IMR-90 (cell line): ENCODE measurements at regions not wholly inside any gene's neighbourhood (a gene's known extent, or its start where the extent isn't known, plus 50 kb on each side); places are given as distances from the start of the nearest gene placed in this dataset.

Experiments
- ATAC-seq: fragments of 200-7000 bp; cut with Tn5 transposase; 2 replicates; pipeline ENCODE4 v1.9.1; 2020; ENCODE audit warnings: low read depth, mild to moderate bottlenecking, moderate library complexity
- BruUV-seq: library from RNA; stranded (reverse); fragments of 400-500 nt; replicated peaks from 2 replicates; lab custom pipeline; 2021; lab: Mats Ljungman, UMichigan
- CTCF ChIA-PET: fragments of 300-600 bp; formaldehyde crosslinking; extraction: SDS; loops from one replicate; lab custom pipeline; 2021; ENCODE audit warnings: antibody characterized with exemption; lab: Yijun Ruan, JAX
- POLR2A ChIA-PET: fragments of 300-600 bp; sonication (Branson Sonifier 250); formaldehyde crosslinking; loops from one replicate; lab custom pipeline; 2022; ENCODE audit warnings: antibody characterized with exemption; ENCODE audit not compliant: unreplicated experiment; lab: Charles Lee
- DNase-seq: peaks from one replicate; pipeline ENCODE4 v3.0.0; 2013
- H2AFZ ChIP-seq: replicated peaks from 2 replicates; pipeline ENCODE3; 2013; ENCODE audit warnings: low read length, mild to moderate bottlenecking; ENCODE audit not compliant: poor library complexity
- H2AK5ac ChIP-seq: 2 replicates; pipeline ENCODE4 v1.6.1; 2013; ENCODE audit warnings: low read depth, low read length, inconsistent platforms
- H2AK9ac ChIP-seq: replicated peaks from 2 replicates; pipeline ENCODE3; 2013; ENCODE audit warnings: mild to moderate bottlenecking, low read depth, low read length, moderate library complexity; ENCODE audit not compliant: poor library complexity
- H2BK120ac ChIP-seq: 2 replicates; pipeline ENCODE4 v1.6.1; 2013; ENCODE audit warnings: low read depth, low read length, inconsistent platforms
- H2BK15ac ChIP-seq: 3 replicates; pipeline ENCODE4 v1.6.1; 2013; ENCODE audit warnings: low read depth, low read length, inconsistent platforms
- H2BK20ac ChIP-seq: 2 replicates; pipeline ENCODE4 v1.6.1; 2013; ENCODE audit warnings: low read depth, mild to moderate bottlenecking, inconsistent platforms, low read length, moderate library complexity
- H2BK5ac ChIP-seq: 2 replicates; pipeline ENCODE4 v1.6.1; 2013; ENCODE audit warnings: mild to moderate bottlenecking, low read depth, low read length, inconsistent platforms; ENCODE audit not compliant: poor library complexity, severe bottlenecking
- H3K14ac ChIP-seq: replicated peaks from 2 replicates; pipeline ENCODE4 v1.6.1; 2013; ENCODE audit warnings: low read depth, low read length, inconsistent platforms
- H3K18ac ChIP-seq: 2 replicates; pipeline ENCODE4 v1.6.1; 2013; ENCODE audit warnings: low read depth, low read length, control low read depth
- H3K23ac ChIP-seq: 2 replicates; pipeline ENCODE4 v1.6.1; 2013; ENCODE audit warnings: low read depth, low read length, inconsistent platforms
- H3K27ac ChIP-seq: 2 replicates; pipeline ENCODE4 v1.5.1; 2013; ENCODE audit warnings: mild to moderate bottlenecking, control low read depth, low read length; ENCODE audit not compliant: insufficient read depth
- H3K27me3 ChIP-seq: 2 replicates; pipeline ENCODE4 v1.6.1; 2013; ENCODE audit warnings: low read length; ENCODE audit not compliant: control insufficient read depth, insufficient read depth
- H3K36me3 ChIP-seq: 2 replicates; pipeline ENCODE4 v1.6.1; 2013; ENCODE audit warnings: low read length, mixed read lengths; ENCODE audit not compliant: control insufficient read depth, insufficient read depth
- H3K4ac ChIP-seq: 2 replicates; pipeline ENCODE4 v1.6.1; 2013; ENCODE audit warnings: low read depth, low read length, inconsistent platforms
- H3K4me1 ChIP-seq: 2 replicates; pipeline ENCODE4 v1.6.1; 2013; ENCODE audit warnings: low read length, mixed read lengths; ENCODE audit not compliant: control insufficient read depth, insufficient read depth
- H3K4me2 ChIP-seq: 2 replicates; pipeline ENCODE4 v1.6.1; 2013; ENCODE audit warnings: low read depth, mild to moderate bottlenecking, control low read depth, low read length, moderate library complexity
- H3K4me3 ChIP-seq: 2 replicates; pipeline ENCODE4 v1.5.1; 2013; ENCODE audit warnings: low read depth, mild to moderate bottlenecking, control low read depth, low read length, moderate library complexity; ENCODE audit not compliant: insufficient read depth
- H3K56ac ChIP-seq: 2 replicates; pipeline ENCODE4 v1.6.1; 2013; ENCODE audit warnings: low read length, inconsistent platforms; ENCODE audit not compliant: insufficient read depth; ENCODE audit errors: extremely low read depth
- H3K79me1 ChIP-seq, 2 experiments: 2 replicates each; pipeline ENCODE4 v1.6.1; 2013; ENCODE audit warnings: low read length in 2 of 2, inconsistent platforms in 1 of 2, low read depth in 1 of 2
- H3K9ac ChIP-seq: 2 replicates; pipeline ENCODE4 v1.6.1; 2013; ENCODE audit warnings: low read depth, low read length, control low read depth
- H3K9me1 ChIP-seq: 2 replicates; pipeline ENCODE4 v1.6.1; 2013; ENCODE audit warnings: low read length, inconsistent platforms; ENCODE audit not compliant: insufficient read depth
- H3K9me3 ChIP-seq: 2 replicates; pipeline ENCODE4 v1.6.1; 2013; ENCODE audit warnings: low read length; ENCODE audit not compliant: control insufficient read depth, insufficient read depth
- H4K20me1 ChIP-seq: 2 replicates; pipeline ENCODE4 v1.6.1; 2013; ENCODE audit warnings: low read length, inconsistent platforms; ENCODE audit not compliant: insufficient read depth
- H4K5ac ChIP-seq: 2 replicates; pipeline ENCODE4 v1.6.1; 2013; ENCODE audit warnings: mild to moderate bottlenecking, low read depth, low read length, control low read depth
- H4K8ac ChIP-seq, 2 experiments: 2 replicates each; pipeline ENCODE4 v1.6.1; 2013; ENCODE audit warnings: low read depth in 2 of 2, low read length in 2 of 2, control low read depth in 1 of 2, inconsistent platforms in 1 of 2
- H4K91ac ChIP-seq: 2 replicates; pipeline ENCODE4 v1.6.1; 2013; ENCODE audit warnings: low read depth, low read length, inconsistent platforms; ENCODE audit not compliant: insufficient read depth
- CEBPB ChIP-seq: IDR thresholded peaks from 2 replicates; pipeline ENCODE4 v1.6.1; 2012; ENCODE audit warnings: low read depth, low read length, improper control_type of control experiment
- CHD1 ChIP-seq: IDR thresholded peaks from 2 replicates; pipeline ENCODE4 v1.6.1; 2012; ENCODE audit warnings: low read depth, low read length, improper control_type of control experiment
- RAD21 ChIP-seq: IDR thresholded peaks from 2 replicates; pipeline ENCODE4 v1.6.1; 2012; ENCODE audit warnings: low read length, improper control_type of control experiment
- WGBS, 2 experiments: methylation state at CpG; one replicate each; pipeline versions ENCODE4 v1.1.5 to v1.1.7; 2013; ENCODE audit warnings: missing lambda C conversion rate in 2 of 2; ENCODE audit not compliant: insufficient read length in 1 of 2; ENCODE audit errors: extremely low coverage in 2 of 2; 5-methylcytosine and 5-hydroxymethylcytosine counted together
- dilution Hi-C: fragments of 300-500 bp; cut with HindIII; formaldehyde crosslinking; loops from one replicate; pipeline ENCODE4 v1.14.3; 2018; ENCODE audit warnings: low sequenced_read_pairs; ENCODE audit not compliant: unreplicated experiment
- in situ Hi-C: fragments of 300-500 bp; cut with MboI; formaldehyde crosslinking; loops from 3 replicates; pipeline ENCODE4 v1.14.3; 2019; ENCODE audit warnings: low sequenced_read_pairs, inconsistent platforms, mixed read lengths
- intact Hi-C: fragments of 100-400 bp; cut with micrococcal nuclease; formaldehyde crosslinking; loops from 2 replicates; pipeline ENCODE4 v1.10.0; 2022
- TF ChIP-seq, protein P1 (sequence below): conservative IDR thresholded peaks from 2 replicates; pipeline ENCODE4 v1.5.1; 2012; ENCODE audit warnings: mild to moderate bottlenecking, low read depth, low read length, improper control_type of control experiment

- no TSS peak for BruUV-seq
- no peak overlapping the region for H4K91ac ChIP-seq
- no peaks in the 10 kb centered on the region for H3K27me3 ChIP-seq
- intact Hi-C loops (no loop called here), dilution Hi-C loops (no loop called here), in situ Hi-C loops (no loop called here)
- H2AK9ac ChIP-seq, result no peak overlapping the region
- no peaks in the 10 kb centered on the region for H3K9me3 ChIP-seq
- 25% methylated on average over 2 of the region's 5 CpGs; no CpG with 5 or more reads in 1 of the 2 experiments for WGBS, 2 experiments
- H4K20me1 ChIP-seq, result no peaks in the 10 kb centered on the region
- H4K8ac ChIP-seq, result no peak overlapping the region
- H3K4ac ChIP-seq, result no peak overlapping the region
- no peak overlapping the region for H3K9ac ChIP-seq
- no peaks in the 10 kb centered on the region for H3K79me1 ChIP-seq
- H2AK5ac ChIP-seq, result no peak overlapping the region
- H3K18ac ChIP-seq, result no peak overlapping the region
- no peak overlapping the region for H2BK20ac ChIP-seq
- H4K5ac ChIP-seq, result no peak overlapping the region
- H3K9me1 ChIP-seq, result no peaks in the 10 kb centered on the region
- no peak overlapping the region for H3K14ac ChIP-seq
- no peak overlapping the region for H3K23ac ChIP-seq
- no peak overlapping the region for H3K4me2 ChIP-seq
- no peaks in the 10 kb centered on the region for H3K36me3 ChIP-seq
- DNase-seq, result no peak
- ChIA-PET CTCF (interaction anchor here (0.8 kb wide), 1 partner anchor 38 kb away, joined by 3 read pairs; no protein-coding TSS in a partner anchor), POLR2A (no interaction called here)
- no peaks in the 10 kb centered on the region for H3K4me1 ChIP-seq
- no peak overlapping the region for H2BK15ac ChIP-seq
- no peak overlapping the region for H3K27ac ChIP-seq
- no peak for ATAC-seq
- no peak overlapping the region for H3K4me3 ChIP-seq
- no peak overlapping the region for H2BK5ac ChIP-seq
- TF ChIP-seq CHD1 (no peak), RAD21 (no peak), CEBPB (no peak)
- TF ChIP-seq, protein P1, sequence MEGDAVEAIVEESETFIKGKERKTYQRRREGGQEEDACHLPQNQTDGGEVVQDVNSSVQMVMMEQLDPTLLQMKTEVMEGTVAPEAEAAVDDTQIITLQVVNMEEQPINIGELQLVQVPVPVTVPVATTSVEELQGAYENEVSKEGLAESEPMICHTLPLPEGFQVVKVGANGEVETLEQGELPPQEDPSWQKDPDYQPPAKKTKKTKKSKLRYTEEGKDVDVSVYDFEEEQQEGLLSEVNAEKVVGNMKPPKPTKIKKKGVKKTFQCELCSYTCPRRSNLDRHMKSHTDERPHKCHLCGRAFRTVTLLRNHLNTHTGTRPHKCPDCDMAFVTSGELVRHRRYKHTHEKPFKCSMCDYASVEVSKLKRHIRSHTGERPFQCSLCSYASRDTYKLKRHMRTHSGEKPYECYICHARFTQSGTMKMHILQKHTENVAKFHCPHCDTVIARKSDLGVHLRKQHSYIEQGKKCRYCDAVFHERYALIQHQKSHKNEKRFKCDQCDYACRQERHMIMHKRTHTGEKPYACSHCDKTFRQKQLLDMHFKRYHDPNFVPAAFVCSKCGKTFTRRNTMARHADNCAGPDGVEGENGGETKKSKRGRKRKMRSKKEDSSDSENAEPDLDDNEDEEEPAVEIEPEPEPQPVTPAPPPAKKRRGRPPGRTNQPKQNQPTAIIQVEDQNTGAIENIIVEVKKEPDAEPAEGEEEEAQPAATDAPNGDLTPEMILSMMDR, result no peak
- no peak overlapping the region for H2BK120ac ChIP-seq
- H2AFZ ChIP-seq, result no peak overlapping the region
- H3K56ac ChIP-seq, result no peak overlapping the region
These were observed 626.5 kb upstream of the MAP3K7 start for GRCh38 chr6:91213229-91213901.
